CD4-positive, alpha-beta T cell treated with Interleukin-15 for 4 hours (primary cell): ENCODE measurements at regions not wholly inside any gene's neighbourhood (a gene's known extent, or its start where the extent isn't known, plus 50 kb on each side); places are given as distances from the start of the nearest gene placed in this dataset.

Experiments used
- DNase-seq: peaks from one replicate; pipeline ENCODE4 v3.0.0-alpha.2; 2020; ENCODE audit warnings: low spot score

DNA sequence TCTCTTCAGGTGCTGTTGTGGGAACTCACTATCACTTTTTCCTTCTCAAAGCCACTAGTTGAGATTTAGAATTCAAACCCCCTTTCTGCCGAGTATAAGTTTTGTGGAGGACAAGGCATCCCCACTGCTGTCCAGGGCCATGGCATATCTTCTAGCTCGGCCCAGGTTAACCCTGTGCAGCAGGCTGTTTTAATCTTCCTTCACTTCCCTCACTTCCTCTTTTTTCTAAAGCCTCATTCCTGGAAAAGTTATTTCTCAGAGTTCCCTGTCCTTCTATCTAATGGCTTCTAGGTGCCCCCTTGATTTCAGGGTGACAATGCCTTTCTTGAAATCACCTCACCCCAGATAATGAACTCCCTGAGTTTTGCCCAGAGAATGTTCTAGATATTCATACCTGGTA is 222.3 kb downstream of the SNX10 start:
- no peak for DNase-seq

DNA sequence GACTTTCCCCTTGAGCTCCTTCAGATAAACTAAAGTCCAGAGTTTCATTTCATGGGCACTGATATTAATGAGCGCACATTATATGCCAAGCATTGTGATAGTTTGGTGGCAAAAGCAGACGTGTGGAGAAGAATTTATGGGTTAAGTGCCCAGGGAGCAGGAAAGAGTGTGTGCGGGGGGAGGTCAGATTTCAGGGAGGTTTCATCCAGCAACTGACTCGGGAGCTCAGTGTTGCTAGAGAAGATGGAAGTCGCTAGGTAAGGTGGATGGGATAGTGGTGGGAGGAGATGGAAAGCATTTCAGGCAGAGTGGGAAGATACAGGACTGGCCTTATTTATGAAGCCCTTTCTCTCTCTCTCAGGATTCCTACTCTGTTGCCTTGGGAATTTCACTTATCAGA is 223.0 kb downstream of the SNX10 start:
- no peak for DNase-seq

DNA sequence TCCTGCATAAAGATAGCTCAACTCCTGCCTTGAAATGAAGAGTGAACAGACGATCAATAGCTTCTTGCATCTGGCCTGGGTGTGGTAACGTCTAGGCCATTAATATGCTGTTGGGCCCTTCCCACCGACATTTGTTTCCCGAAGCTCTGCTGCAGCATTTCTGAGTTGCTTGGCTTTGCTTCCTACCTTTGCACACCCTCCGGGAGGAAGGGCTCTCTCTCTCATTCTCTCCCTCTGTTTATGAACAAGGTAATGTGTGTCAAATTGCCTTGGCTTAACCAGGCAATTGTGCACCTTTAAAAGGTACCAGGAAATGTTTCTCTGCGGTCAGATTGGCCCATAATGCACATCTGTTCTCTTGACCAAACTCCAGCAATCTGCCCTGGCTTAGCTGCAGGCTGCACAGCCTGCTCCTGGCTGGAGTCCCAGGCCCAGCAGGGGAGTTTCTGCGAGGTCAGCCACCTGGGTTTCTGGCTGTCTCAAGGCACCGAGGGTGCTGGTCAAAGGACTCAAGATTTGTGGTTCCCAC is 223.7 kb downstream of the SNX10 start:
- DNase-seq: no peak

DNA sequence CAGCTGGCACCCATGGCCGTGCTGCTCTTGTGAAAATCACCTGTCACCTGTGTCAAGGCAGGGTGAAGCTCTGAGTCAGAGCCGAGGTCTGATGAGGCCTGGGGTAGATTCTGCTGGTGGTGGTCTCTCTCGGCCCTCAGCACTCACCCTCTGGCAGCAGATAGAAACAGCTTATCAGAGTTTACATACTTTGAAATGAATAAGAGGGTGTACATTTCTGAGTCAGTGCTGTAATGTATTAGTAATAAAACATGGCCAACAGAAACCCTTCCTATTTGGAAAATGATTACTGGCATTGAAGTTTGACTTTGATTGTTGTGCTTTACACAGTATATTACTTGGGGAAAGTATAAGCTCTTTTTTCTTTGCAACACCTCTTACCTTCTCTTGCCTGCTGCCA is 228.8 kb downstream of the SNX10 start:
- DNase-seq: no peak

DNA sequence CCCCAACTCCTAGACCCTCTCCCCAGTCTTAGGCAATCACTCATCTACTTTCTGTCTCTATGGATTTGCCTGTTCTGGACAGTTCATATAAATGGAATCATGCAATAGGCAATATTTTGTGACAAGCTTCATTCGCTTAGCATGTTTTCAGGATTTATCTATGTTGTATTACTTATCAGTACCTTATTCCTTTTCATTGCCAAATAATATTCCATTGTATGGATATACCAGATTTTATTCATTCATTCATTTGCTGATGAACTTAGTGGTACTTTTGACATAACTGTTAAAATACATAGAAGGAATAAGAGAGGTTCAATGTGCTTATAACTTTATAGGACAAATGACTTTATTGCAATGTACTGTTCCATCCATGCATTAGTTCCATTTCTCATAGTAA is 231.0 kb downstream of the SNX10 start:
- DNase-seq: no peak

DNA sequence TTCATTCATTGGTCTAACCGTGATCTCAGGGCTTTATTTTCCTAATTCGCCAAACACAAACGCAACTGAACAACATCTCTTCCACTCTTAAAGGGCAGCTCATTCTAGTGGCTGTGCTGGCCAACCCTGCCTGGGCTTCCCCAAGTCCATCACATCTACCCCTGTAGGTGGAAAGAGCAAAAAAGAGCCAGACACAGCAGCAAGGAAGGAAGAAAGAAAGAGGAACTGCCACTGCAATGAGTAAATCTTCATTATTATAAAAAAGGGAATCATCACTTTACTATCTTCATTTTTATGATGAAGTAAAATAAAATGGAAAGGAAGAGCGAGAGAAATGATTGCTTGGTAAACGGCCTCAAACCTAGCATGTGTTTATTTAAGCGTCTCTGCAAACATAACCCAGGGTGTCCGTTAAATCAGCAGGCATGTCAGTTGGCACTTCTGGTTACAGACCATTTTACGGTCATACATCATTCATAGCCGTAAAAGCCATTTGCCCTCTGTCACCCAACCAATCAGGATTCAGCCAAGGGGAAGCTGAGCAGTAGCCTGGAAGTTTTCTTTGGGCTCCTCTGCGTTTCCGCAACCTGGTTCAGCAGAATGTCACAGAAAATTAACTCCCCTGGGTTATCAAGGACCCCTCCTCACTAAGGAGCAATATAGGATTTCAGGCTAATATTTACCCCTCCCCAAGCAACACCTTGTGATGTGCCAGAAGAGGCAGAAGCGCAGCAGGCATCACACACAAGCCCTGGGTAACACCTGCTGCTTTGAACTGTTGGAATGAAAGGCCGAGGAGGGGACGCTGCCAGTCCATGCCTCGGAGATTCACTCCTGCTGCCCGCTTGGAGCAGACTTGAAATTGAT is 234.0 kb downstream of the SNX10 start:
- no peak for DNase-seq

DNA sequence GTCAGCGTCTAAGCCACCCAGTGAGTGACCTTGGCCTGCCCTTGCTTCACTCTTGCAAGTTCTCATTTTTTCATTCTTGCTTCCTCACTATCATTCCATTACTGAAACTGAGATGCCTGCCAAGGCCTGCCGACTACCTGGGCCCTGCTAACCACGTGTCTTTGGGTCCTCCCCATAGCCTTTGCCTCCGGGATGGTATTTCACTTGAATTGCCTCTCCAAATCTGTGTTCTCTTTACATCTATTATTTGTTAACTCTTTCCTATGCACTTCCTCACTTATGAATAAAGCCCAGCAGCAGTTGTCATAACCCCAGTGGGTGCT is 234.6 kb downstream of the SNX10 start:
- no peak for DNase-seq

DNA sequence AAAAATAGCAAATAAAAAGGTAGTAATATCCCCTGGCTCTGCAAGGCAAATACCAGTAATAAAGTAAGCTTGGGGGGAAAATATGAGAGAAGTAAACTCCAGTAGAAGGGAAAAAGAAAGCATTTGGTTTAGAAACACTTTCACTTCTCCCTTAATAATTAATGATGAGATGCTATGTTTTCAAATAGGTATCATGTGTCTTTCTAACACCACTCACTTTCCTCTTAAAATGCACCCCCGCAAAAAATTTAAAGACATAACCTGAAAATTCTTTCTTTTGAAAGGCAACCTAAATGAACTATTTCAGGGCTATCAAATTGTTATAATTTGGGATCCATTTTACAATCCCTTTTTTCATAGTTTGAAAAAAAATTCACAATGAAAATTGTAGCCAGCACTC is 240.3 kb downstream of the SNX10 start:
- no peak for DNase-seq

DNA sequence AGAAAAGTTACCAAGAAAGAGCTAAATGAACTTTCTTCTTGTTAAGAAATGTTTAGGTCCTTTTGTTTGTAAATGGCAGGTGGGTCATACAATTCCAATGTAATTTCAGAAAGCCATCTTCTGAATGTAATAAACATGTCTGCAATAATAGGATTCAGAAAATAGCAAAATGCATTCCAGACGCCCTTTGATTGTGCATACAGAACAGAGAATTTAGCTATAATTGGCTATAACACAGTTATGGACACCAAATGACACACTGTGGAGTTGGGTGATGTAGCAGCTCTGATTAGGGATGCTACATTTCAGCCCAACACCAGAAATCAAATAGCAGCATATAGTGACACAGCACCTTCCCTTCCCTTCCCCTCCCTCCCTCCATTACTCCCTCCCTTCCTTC is 240.8 kb downstream of the SNX10 start:
- no peak for DNase-seq

DNA sequence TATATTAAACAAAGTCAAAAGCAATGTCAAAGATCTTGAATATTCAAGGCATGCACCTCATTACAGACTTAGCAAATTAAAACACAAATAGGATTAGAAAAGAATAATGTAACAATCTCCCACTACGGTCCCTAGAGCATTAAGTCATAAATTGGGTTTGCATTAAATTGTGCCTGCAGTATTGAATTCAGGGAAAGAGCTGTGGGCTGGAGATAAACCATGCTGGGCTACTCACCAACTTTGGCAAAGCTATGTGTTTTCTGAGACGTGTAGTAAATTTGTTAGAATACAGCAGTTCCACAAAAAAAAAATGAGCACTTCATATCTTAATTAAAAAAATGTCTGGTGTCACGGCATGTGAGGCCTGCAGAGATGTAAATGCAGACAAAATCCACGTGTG is 241.6 kb downstream of the SNX10 start:
- DNase-seq: no peak

DNA sequence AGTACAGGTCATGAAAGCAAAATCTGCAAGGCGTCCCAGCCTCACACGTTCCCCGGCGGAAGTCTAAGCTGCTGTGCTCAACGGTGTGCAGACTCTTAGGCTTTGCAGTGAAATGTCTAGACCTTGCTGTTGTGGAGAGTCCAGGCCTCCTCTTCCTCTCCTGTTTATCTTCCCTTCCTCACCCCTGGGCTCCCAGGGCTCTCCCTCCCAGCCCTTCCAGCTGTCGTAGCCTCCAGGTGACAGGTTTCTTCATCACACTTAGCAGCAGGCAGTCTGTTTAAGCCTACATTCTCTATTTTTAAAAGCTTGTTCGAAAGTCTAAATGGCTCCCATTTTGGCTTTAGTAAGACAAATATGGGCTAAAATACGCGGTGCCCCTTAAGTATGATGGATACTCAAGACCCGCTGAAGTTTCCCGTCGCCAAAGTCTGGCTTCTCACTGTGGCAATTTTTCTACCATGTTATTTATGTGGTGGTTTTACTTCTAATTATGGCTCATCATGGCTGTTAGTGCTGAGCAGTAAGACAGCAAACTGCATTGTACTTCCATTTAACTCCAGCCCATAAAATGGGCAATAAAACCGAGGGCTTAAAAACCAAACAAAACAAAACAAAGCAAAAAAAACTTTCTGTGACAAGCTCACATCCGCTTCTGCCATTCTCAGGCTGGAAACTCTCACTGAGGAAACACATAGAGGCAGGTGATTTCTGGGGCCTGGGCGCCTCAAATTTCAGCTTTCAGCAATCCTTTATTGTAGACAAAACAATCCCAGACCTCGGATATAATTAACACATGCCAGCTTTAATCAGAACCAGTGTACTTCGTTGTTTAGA is 243.2 kb downstream of the SNX10 start:
- DNase-seq: no peak

DNA sequence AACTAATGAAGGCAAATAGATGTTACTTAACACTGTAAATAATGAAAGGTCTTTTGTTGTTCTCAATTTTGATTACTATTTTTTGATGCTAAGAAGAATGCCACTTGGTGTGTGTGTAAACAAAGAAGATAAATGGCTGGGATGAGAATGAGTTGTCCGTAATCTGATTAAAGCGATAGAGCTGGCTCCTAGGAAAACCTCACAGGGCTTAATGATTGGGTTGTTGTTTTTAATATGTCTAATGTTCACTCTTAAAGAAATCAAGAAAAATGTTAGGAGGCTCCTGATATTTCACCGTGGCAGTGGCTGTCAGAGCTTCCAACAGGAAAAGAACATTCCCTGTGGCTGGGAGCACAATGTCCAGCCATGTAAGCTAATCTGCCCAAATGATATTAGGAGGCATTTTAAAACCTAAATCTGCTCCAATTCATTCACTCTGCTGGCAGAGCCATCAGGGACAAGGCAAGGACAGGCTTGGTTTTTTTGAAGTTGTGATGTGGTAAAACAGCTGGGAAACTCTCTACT is 243.9 kb downstream of the SNX10 start:
- DNase-seq: no peak

DNA sequence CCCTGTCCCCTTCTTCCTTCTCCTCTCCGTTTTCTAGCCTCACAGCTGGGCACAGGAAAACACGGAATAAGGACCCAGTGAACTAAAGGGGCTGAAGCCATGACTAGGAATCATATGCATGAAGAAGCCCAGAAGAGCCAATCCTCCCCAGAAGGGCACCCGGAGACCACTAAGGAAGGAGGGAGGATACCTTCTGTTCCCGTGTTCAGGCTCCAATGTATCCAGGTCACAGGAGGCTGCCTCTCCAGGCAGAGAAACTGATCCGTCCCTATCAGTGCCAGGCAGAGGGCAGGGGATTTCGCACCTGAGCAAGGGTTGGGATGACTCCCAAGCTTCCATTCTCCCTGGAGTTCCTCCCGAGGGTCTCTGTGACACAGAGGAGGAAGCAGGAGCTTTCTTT is 246.6 kb downstream of the SNX10 start:
- DNase-seq: no peak

DNA sequence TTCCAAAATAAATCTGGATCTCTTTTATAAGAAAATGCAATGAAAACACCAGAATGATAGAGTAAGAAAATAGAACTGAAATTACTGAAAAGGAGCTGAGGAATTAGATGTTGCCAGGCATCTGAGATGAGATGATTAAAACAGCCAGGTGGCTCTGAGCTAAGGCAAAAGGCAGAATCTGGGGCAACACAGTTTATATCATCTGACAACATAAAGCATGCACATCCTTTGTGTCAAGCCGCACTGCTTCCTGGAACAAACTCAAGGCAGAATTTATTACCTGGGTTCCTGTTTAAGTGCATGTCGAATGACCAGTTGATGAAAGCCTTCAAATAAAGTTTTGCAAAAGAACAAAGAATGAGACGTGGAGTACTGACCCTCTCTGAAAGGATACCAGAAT is 247.0 kb downstream of the SNX10 start:
- no peak for DNase-seq

DNA sequence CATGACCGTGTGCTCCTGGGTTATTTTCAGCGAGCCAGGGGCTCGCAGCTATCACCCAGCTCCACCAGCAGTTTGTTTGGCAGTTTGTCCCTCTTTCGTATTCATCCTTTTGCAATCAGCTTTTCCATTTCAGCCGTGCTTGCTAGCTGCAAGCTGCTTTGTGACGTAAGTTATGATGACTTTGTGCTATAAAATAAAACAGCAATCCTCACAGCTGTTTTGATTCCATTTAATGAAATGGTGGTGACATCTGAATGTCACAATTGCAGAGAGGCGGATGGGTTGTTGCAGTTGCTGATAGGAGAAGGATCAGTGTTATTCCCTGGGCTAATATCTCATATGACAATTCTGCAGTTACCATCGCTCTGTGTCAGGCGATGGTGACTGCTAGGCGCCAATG is 251.7 kb downstream of the SNX10 start:
- DNase-seq: no peak

DNA sequence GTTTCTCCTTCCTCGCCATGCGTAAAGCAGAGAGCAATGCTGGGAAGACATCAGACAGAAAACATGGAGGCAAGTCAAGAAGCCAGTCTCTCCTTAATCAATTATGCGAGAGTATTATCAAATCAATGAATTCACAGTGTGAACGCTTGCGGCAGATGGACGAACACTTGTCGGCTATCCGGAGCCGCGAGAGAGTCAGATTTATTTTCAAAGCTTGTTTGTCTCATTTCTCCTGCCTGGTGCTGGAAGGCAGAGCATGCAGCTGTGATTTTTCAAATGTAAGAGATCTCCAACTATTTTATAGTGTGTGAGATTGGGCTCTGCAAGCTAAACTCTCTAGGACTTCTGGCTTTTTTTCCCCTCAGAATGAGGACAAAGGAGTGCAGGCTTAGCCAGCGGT is 252.3 kb downstream of the SNX10 start:
- DNase-seq: no peak

DNA sequence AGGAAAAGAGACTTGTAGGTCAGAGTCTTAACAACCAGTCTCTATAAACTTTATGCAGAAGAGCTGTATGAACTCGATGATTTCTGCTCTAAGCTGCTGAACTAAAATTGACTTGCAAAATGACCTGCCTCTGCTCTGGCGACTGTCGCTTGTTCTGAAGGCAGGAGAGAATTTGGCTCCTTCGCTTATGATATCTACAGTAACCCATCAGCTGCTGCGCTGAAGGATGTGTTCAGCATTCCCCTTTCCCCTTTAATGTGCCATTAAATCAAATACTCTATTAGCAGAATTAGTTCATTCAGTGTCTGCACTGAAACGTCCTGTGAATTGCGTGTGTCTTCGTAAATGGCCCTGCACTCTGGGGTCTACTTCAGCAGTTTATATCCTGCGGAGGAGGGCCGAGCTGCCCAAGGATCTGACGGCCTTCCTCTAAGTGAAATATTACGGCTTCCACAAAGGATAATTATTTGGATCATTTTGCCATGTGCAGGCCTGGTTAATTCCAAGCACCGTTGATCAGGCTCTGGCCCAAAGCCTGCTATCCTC is 254.9 kb downstream of the SNX10 start:
- DNase-seq: no peak

DNA sequence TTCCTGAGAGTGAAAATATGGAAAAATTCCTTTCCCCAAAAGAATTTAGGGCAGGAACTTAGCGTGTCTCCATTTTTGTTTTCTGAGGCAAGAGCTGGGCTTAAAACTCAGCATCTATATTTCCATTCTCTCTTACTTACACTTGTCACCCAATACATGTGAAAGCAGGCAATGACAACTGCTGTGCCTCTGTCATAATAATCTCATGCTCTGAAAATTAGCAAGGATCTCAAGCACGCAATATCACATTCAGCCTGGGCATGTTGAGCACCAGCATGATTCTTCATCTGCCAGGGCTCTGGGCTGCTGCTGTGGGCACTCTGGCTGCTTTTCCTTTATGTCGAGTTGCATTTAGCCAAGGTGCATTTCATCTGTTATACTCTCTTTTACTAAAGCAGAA is 255.5 kb downstream of the SNX10 start:
- no peak for DNase-seq

DNA sequence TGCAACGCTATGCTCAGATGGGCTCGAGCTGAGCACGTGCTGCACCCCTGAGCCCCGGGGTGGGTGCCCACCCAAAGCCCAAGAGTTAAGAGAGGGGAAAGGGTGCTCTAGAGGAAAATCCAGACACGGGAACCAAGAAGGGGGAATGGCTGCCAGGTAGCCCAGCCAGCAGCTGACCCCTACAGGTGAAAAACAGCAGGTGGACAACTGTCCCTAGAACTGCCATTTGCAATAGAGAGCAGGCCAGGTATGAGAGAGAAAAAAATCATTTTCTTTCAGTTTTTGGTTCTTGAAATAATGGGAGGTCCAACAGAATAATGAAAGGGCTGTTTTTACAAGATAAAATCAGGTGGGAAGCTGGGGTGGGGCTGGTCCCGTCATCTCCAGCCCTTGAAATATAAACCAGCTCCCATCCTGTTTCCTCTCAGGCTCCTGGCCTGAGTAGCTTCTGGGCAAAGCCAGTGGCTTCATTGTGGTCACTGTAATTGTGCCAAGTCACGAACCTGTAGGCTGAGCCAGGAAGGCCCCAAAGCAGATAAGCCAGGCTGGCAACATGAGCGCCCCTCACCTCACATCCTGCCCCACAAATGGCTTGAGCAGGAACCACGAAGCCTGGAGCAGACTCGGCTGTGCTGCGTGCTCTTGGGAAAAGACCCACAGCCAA is 257.8 kb downstream of the SNX10 start:
- no peak for DNase-seq

DNA sequence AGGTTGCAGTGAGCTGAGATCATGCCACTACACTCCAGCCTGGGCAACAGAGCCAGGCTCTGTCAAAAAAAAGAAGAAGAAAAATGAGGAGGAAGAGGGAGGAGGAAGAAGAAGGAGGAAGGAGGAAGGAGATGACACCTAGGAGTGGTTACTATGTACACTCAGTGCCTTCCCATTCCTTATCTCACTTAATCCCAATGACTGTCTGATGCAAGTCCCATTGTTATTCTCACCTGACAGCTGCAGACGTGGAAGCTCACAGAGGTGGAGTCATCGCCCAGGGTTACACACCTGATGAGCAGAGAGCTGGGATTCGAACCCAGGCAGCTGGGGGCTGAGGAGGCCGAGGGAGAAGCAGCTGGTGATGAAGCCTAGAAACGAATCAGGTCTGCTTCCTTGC is 258.8 kb downstream of the SNX10 start:
- DNase-seq: no peak

DNA sequence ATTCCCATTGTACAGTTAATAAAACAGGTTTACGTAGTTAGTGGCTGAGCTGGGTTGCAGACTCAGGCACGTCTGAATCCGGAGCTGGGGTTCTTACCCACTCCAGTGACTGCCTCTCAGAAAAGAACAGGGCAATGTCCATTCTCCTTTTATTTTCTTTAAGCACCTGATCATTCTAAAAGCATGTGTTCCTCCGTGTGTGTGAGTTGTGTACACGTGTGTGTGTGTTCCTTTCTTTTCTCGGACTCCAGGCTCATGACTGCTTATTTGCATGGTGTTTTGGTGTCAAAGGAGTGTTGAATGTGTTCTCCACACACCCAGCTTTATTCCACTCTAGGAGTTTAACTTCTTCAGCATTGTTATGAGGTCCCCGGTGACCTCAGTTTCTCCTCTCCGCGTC is 260.1 kb downstream of the SNX10 start:
- no peak for DNase-seq

DNA sequence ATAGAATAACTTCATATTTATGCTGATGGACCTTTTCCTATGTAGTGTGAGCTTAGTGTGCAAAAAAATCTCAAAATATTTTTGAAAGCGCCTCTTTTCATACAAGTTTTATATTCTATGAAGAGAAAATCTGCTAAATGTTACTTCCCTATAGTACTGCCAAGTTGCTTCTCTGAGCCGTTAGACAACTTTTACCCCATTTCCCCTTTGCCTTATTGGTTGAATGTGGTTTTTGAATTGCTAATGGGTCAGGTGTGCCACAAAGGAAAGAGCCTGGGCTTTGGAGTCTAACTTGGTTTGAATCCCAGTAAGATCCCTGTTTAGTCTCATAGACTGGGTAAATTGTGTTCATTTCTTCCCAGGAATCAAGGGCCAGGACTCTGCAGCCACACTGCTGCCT is 261.5 kb downstream of the SNX10 start:
- no peak for DNase-seq
